Glutamatergic neuron (in vitro differentiated cells): ENCODE measurements at regions not wholly inside any gene's neighbourhood (a gene's known extent, or its start where the extent isn't known, plus 50 kb on each side); places are given as distances from the start of the nearest gene placed in this dataset.

Source experiments
- DNase-seq: peaks from one replicate; pipeline ENCODE4 v3.0.0; 2022
- H3K27ac Mint-ChIP-seq: one replicate; pipeline ENCODE4 v1.8.0; 2020; ENCODE audit warnings: mild to moderate bottlenecking, mixed read lengths, inconsistent platforms; ENCODE audit not compliant: unreplicated experiment
- H3K27me3 Mint-ChIP-seq: one replicate; pipeline ENCODE4 v1.8.0; 2020; ENCODE audit warnings: mild to moderate bottlenecking, moderate library complexity, mixed read lengths, inconsistent platforms; ENCODE audit not compliant: unreplicated experiment
- H3K36me3 Mint-ChIP-seq: one replicate; pipeline ENCODE4 v1.8.0; 2020; ENCODE audit warnings: mild to moderate bottlenecking, mixed read lengths, inconsistent platforms; ENCODE audit not compliant: unreplicated experiment
- H3K4me1 Mint-ChIP-seq: one replicate; pipeline ENCODE4 v1.8.0; 2020; ENCODE audit warnings: mild to moderate bottlenecking, low read depth, mixed read lengths, inconsistent platforms; ENCODE audit not compliant: unreplicated experiment
- H3K4me3 Mint-ChIP-seq: one replicate; pipeline ENCODE4 v1.8.0; 2020; ENCODE audit warnings: mild to moderate bottlenecking, mixed read lengths, inconsistent platforms; ENCODE audit not compliant: unreplicated experiment
- H3K9me3 Mint-ChIP-seq: one replicate; pipeline ENCODE4 v1.8.0; 2020; ENCODE audit warnings: mild to moderate bottlenecking, moderate library complexity, mixed read lengths, inconsistent platforms; ENCODE audit not compliant: unreplicated experiment
- CTCF ChIP-seq: fragments of 200-600 bp; sonication (generic); IDR thresholded peaks from one replicate; pipeline ENCODE4 v1.5.0; 2021; ENCODE audit not compliant: partially characterized antibody, unreplicated experiment

- TF ChIP-seq CTCF = no peak
- DNase-seq = no peak
- Mint-ChIP-seq H3K36me3 (peaks cover 7% of the 10 kb centered on the region), H3K9me3 (peaks cover 3% of the 10 kb centered on the region), H3K27me3 (peaks cover 3% of the 10 kb centered on the region), H3K4me3 (no peak overlapping the region), H3K27ac (no peak overlapping the region), H3K4me1 (no peaks in the 10 kb centered on the region)
These were observed 66.6 kb upstream of the LIMCH1 start for GRCh38 chr4:41471126-41472071.

GRCh38 chr4:41472081-41472480, 65.9 kb upstream of the LIMCH1 start:
- no peak for DNase-seq
- Mint-ChIP-seq H3K36me3 (peaks cover 7% of the 10 kb centered on the region), H3K27ac (no peak overlapping the region), H3K9me3 (peaks cover 3% of the 10 kb centered on the region), H3K4me1 (peaks cover 2% of the 10 kb centered on the region), H3K27me3 (peaks cover 3% of the 10 kb centered on the region), H3K4me3 (no peak overlapping the region)
- no peak for TF ChIP-seq CTCF

- TF ChIP-seq CTCF = no peak
- Mint-ChIP-seq H3K4me1 (peaks cover 4% of the 10 kb centered on the region), H3K4me3 (no peak overlapping the region), H3K27me3 (peaks cover 3% of the 10 kb centered on the region), H3K27ac (no peak overlapping the region), H3K36me3 (peaks cover 7% of the 10 kb centered on the region), H3K9me3 (peaks cover 3% of the 10 kb centered on the region)
- DNase-seq = no peak
These were observed 64.8 kb upstream of the LIMCH1 start for GRCh38 chr4:41473176-41473575.

- Mint-ChIP-seq H3K4me3 (no peak overlapping the region), H3K4me1 (peaks cover 4% of the 10 kb centered on the region), H3K27me3 (no peaks in the 10 kb centered on the region), H3K36me3 (peaks cover under 1% of the 10 kb centered on the region), H3K27ac (no peak overlapping the region), H3K9me3 (peaks cover 1% of the 10 kb centered on the region)
- no peak for TF ChIP-seq CTCF
- DNase-seq = no peak
These were observed 62.6 kb upstream of the LIMCH1 start for GRCh38 chr4:41475402-41475801.

GRCh38 chr4:41476310-41476885, 61.6 kb upstream of the LIMCH1 start:
- H3K36me3 Mint-ChIP-seq = no peaks in the 10 kb centered on the region
- no peak overlapping the region for H3K27ac Mint-ChIP-seq
- no peak for DNase-seq
- TF ChIP-seq CTCF = no peak
- no peaks in the 10 kb centered on the region for H3K27me3 Mint-ChIP-seq
- peaks cover 4% of the 10 kb centered on the region for H3K4me1 Mint-ChIP-seq
- H3K9me3 Mint-ChIP-seq = no peaks in the 10 kb centered on the region
- no peak overlapping the region for H3K4me3 Mint-ChIP-seq
